HG03103 (cell line): ENCODE measurements at regions not wholly inside any gene's neighbourhood (a gene's known extent, or its start where the extent isn't known, plus 50 kb on each side); places are given as distances from the start of the nearest gene placed in this dataset.

Experiments
- ATAC-seq: cut with Tn5 transposase; IDR thresholded peaks from one replicate; pipeline ENCODE4 v1.9.1; 2021; ENCODE audit warnings: low read depth; ENCODE audit not compliant: unreplicated experiment

- no peak for ATAC-seq
These were observed 49.9 kb upstream of the CPEB2 start for GRCh38 chr4:14952352-14952751.
